NT2/D1 (cell line): ENCODE measurements at regions not wholly inside any gene's neighbourhood (a gene's known extent, or its start where the extent isn't known, plus 50 kb on each side); places are given as distances from the start of the nearest gene placed in this dataset.

Source experiments
- DNase-seq: peaks from one replicate; pipeline ENCODE4 v3.0.0-alpha.2; 2011; ENCODE audit warnings: low read depth, low spot score
- H3K27me3 ChIP-seq: 2 replicates; pipeline ENCODE4 v1.6.0; 2011; ENCODE audit warnings: mild to moderate bottlenecking; ENCODE audit not compliant: insufficient read length, insufficient read depth
- H3K36me3 ChIP-seq: 2 replicates; pipeline ENCODE4 v1.6.1; 2011; ENCODE audit warnings: mild to moderate bottlenecking, low read length, mixed read lengths; ENCODE audit not compliant: insufficient read depth, insufficient read length
- H3K4me1 ChIP-seq: 2 replicates; pipeline ENCODE4 v1.5.1; 2011; ENCODE audit not compliant: insufficient read depth, insufficient read length
- H3K4me3 ChIP-seq: 2 replicates; pipeline ENCODE4 v1.5.1; 2011; ENCODE audit warnings: low read depth; ENCODE audit not compliant: insufficient read length
- H3K9ac ChIP-seq: 2 replicates; pipeline ENCODE4 v1.6.0; 2011; ENCODE audit warnings: low read depth; ENCODE audit not compliant: insufficient read length
- H3K9me3 ChIP-seq: 2 replicates; pipeline ENCODE4 v1.5.1; 2011; ENCODE audit warnings: mild to moderate bottlenecking, low read length; ENCODE audit not compliant: insufficient read depth
- SUZ12 ChIP-seq: IDR thresholded peaks from 2 replicates; pipeline ENCODE4 v1.6.1; 2011; ENCODE audit not compliant: insufficient read length, insufficient read depth; ENCODE audit errors: extremely low read depth
- YY1 ChIP-seq: IDR thresholded peaks from 2 replicates; pipeline ENCODE4 v1.6.1; 2011; ENCODE audit not compliant: insufficient read length, insufficient read depth
- ZNF274 ChIP-seq: IDR thresholded peaks from 2 replicates; pipeline ENCODE4 v1.6.1; 2011; ENCODE audit warnings: mild to moderate bottlenecking, low read depth, low read length

GRCh38 chr2:228613133-228613850, 431.8 kb upstream of the SPHKAP start:
- no peaks in the 10 kb centered on the region for H3K9me3 ChIP-seq
- H3K4me3 ChIP-seq, result no peak overlapping the region
- H3K36me3 ChIP-seq, result no peaks in the 10 kb centered on the region
- no peak for DNase-seq
- TF ChIP-seq ZNF274, result no peak
- no peak for TF ChIP-seq SUZ12
- TF ChIP-seq YY1, result no peak
- H3K4me1 ChIP-seq, result no peaks in the 10 kb centered on the region
- no peak overlapping the region for H3K9ac ChIP-seq
- H3K27me3 ChIP-seq, result no peaks in the 10 kb centered on the region

GRCh38 chr2:228611171-228611570, 429.7 kb upstream of the SPHKAP start:
- no peak for TF ChIP-seq ZNF274
- no peak for TF ChIP-seq YY1
- TF ChIP-seq SUZ12, result no peak
- Histone ChIP-seq H3K4me1 (no peaks in the 10 kb centered on the region), H3K27me3 (no peaks in the 10 kb centered on the region), H3K4me3 (no peak overlapping the region), H3K9me3 (no peaks in the 10 kb centered on the region), H3K36me3 (no peaks in the 10 kb centered on the region), H3K9ac (no peak overlapping the region)
- no peak for DNase-seq

- no peak for DNase-seq
- H3K4me3 ChIP-seq, result no peak overlapping the region
- TF ChIP-seq ZNF274, result no peak
- no peak for TF ChIP-seq YY1
- no peak for TF ChIP-seq SUZ12
- no peaks in the 10 kb centered on the region for H3K27me3 ChIP-seq
- H3K4me1 ChIP-seq, result no peaks in the 10 kb centered on the region
- no peaks in the 10 kb centered on the region for H3K36me3 ChIP-seq
- no peak overlapping the region for H3K9ac ChIP-seq
- H3K9me3 ChIP-seq, result no peaks in the 10 kb centered on the region
Measured at GRCh38 chr2:228602288-228602687, 420.8 kb upstream of the SPHKAP start.

GRCh38 chr2:228600265-228600664, 418.8 kb upstream of the SPHKAP start:
- H3K27me3 ChIP-seq, result no peaks in the 10 kb centered on the region
- no peak overlapping the region for H3K9ac ChIP-seq
- H3K4me1 ChIP-seq, result no peaks in the 10 kb centered on the region
- no peak for TF ChIP-seq ZNF274
- no peak for TF ChIP-seq YY1
- no peak for TF ChIP-seq SUZ12
- no peaks in the 10 kb centered on the region for H3K9me3 ChIP-seq
- no peaks in the 10 kb centered on the region for H3K36me3 ChIP-seq
- no peak for DNase-seq
- H3K4me3 ChIP-seq, result no peak overlapping the region

- no peak for DNase-seq
- TF ChIP-seq ZNF274 (no peak), SUZ12 (no peak), YY1 (no peak)
- Histone ChIP-seq H3K4me1 (no peaks in the 10 kb centered on the region), H3K4me3 (no peak overlapping the region), H3K36me3 (no peaks in the 10 kb centered on the region), H3K27me3 (no peaks in the 10 kb centered on the region), H3K9me3 (no peaks in the 10 kb centered on the region), H3K9ac (no peak overlapping the region)
Measured at GRCh38 chr2:228599781-228600180, 418.3 kb upstream of the SPHKAP start.

GRCh38 chr2:228599297-228599696, 417.8 kb upstream of the SPHKAP start:
- H3K4me1 ChIP-seq, result no peaks in the 10 kb centered on the region
- H3K27me3 ChIP-seq, result no peaks in the 10 kb centered on the region
- no peak overlapping the region for H3K4me3 ChIP-seq
- no peaks in the 10 kb centered on the region for H3K36me3 ChIP-seq
- no peaks in the 10 kb centered on the region for H3K9me3 ChIP-seq
- H3K9ac ChIP-seq, result no peak overlapping the region
- no peak for DNase-seq
- TF ChIP-seq SUZ12 (no peak), ZNF274 (no peak), YY1 (no peak)

GRCh38 chr2:228597032-228597431, 415.5 kb upstream of the SPHKAP start:
- Histone ChIP-seq H3K9me3 (no peaks in the 10 kb centered on the region), H3K4me1 (no peaks in the 10 kb centered on the region), H3K4me3 (no peak overlapping the region), H3K27me3 (no peaks in the 10 kb centered on the region), H3K9ac (no peak overlapping the region), H3K36me3 (no peaks in the 10 kb centered on the region)
- DNase-seq, result no peak
- TF ChIP-seq YY1 (no peak), SUZ12 (no peak), ZNF274 (no peak)

GRCh38 chr2:228594012-228594411, 412.5 kb upstream of the SPHKAP start:
- Histone ChIP-seq H3K4me1 (no peaks in the 10 kb centered on the region), H3K36me3 (no peaks in the 10 kb centered on the region), H3K9me3 (no peaks in the 10 kb centered on the region), H3K27me3 (no peaks in the 10 kb centered on the region), H3K9ac (no peak overlapping the region), H3K4me3 (no peak overlapping the region)
- TF ChIP-seq ZNF274 (no peak), YY1 (no peak), SUZ12 (no peak)
- DNase-seq, result no peak
